Spleen (tissue), 11 donors: ENCODE measurements at regions not wholly inside any gene's neighbourhood (a gene's known extent, or its start where the extent isn't known, plus 50 kb on each side); places are given as distances from the start of the nearest gene placed in this dataset.
"Not testable (repeated sequence)": the region's sequence is repeated elsewhere in the genome, so short reads cannot be mapped to it uniquely, and the experiment has no call there.

Experiments
- DNase-seq: peaks from one replicate; pipeline ENCODE4 v3.0.0-alpha.2; 2020
- H3K27ac ChIP-seq, 8 donors: fragments of 200-600 bp; sonication (generic) in 7 of 8; 1 replicate in 4 of 8; 2 replicates in 4 of 8; pipeline versions ENCODE4 v1.5.0 to v1.8.0; 2016 to 2021; ENCODE audit warnings: inconsistent platforms in 4 of 8, mild to moderate bottlenecking in 4 of 8, moderate library complexity in 1 of 8
- H3K27me3 ChIP-seq, 7 donors: fragments of 200-600 bp; sonication (generic) in 6 of 7; replicated peaks in 1 of 7; 1 replicate in 4 of 7; 2 replicates in 3 of 7; pipeline versions ENCODE4 v1.5.0 to v1.8.0; 2016 to 2021; ENCODE audit warnings: inconsistent platforms in 3 of 7, mild to moderate bottlenecking in 1 of 7
- H3K36me3 ChIP-seq, 6 donors: fragments of 200-600 bp; sonication (generic) in 5 of 6; 1 replicate in 4 of 6; 2 replicates in 2 of 6; pipeline versions ENCODE4 v1.5.0 to v1.8.0; 2016 to 2021; ENCODE audit warnings: inconsistent platforms in 2 of 6
- H3K4me1 ChIP-seq, 6 donors: fragments of 200-600 bp; sonication (generic) in 5 of 6; 1 replicate in 3 of 6; 2 replicates in 3 of 6; pipeline versions ENCODE4 v1.5.0 to v1.8.0; 2016 to 2021; ENCODE audit warnings: inconsistent platforms in 3 of 6
- H3K4me3 ChIP-seq, 8 donors: fragments of 200-600 bp; sonication (generic) in 7 of 8; 1 replicate in 4 of 8; 2 replicates in 4 of 8; pipeline versions ENCODE4 v1.5.0 to v1.8.0; 2016 to 2021; ENCODE audit warnings: inconsistent platforms in 4 of 8, mild to moderate bottlenecking in 4 of 8, moderate library complexity in 2 of 8
- H3K9me3 ChIP-seq, 8 donors: fragments of 200-600 bp; sonication (generic) in 7 of 8; 1 replicate in 4 of 8; 2 replicates in 4 of 8; pipeline versions ENCODE4 v1.5.0 to v1.8.0; 2016 to 2021; ENCODE audit warnings: inconsistent platforms in 4 of 8
- CTCF ChIP-seq, 11 experiments: fragments of 200-600 bp in 7 of 11; fragments of 450-650 bp in 4 of 11; sonication (generic) in 4 of 11; IDR thresholded peaks in 8 of 11; conservative IDR thresholded peaks in 3 of 11; 1 replicate in 7 of 11; 2 replicates in 4 of 11; pipeline versions ENCODE4 v1.4.0 to v1.8.0; 2016 to 2021; ENCODE audit warnings: antibody characterized with exemption in 11 of 11, inconsistent platforms in 4 of 11, mild to moderate bottlenecking in 1 of 11
- POLR2A ChIP-seq, 3 donors: fragments of 450-650 bp; IDR thresholded peaks; one replicate each; pipeline ENCODE4 v1.5.1; 2017; ENCODE audit warnings: antibody characterized with exemption in 3 of 3, mild to moderate bottlenecking in 1 of 3
- POLR2AphosphoS5 ChIP-seq, 3 donors: sonication (generic); formaldehyde crosslinking; IDR thresholded peaks; one replicate each; pipeline ENCODE4 v1.5.1; 2017; ENCODE audit warnings: antibody characterized with exemption in 3 of 3
- WGBS, 5 donors: extraction: QIAGEN DNeasy Blood & Tissue Kit in 3 of 5; methylation state at CpG; one replicate each; pipeline versions ENCODE4 v1.1.5 to v1.1.7; 2013 to 2018; 5-methylcytosine and 5-hydroxymethylcytosine counted together
- intact Hi-C: fragments of 100-400 bp; cut with DNase I; formaldehyde crosslinking; loops from one replicate; pipeline ENCODE4 v1.15.0; 2023; ENCODE audit warnings: low total_unique reads
- donor health status: healthy with polysubstance abuse.
- donor health status: DM: no; HTN: no; CAD: no; lungs with moderate emphysema.
- donor health status: DM: no; HTN: no; CAD: no.
- donor health status: Bipolar disorder and iron deficiency.
- donor health status: healthy.
- donor health status: DM: no; HTN: no; CAD: no.
- donor health status: DM: yes; HTN: yes; CAD: no.

GRCh38 chr7:109476409-109476808, 906.7 kb downstream of the DNAJB9 start:
- no peak for TF ChIP-seq POLR2A (IDR thresholded peaks at IDR 0.05)
- no peak for TF ChIP-seq CTCF (IDR thresholded peaks at IDR 0.05 in 8 of 11, conservative IDR thresholded peaks at IDR 0.05 in 3 of 11)
- no peak for TF ChIP-seq POLR2AphosphoS5 (IDR thresholded peaks at IDR 0.05)
- Histone ChIP-seq H3K4me3 (no peak overlapping the region), H3K36me3 (no peaks in the 10 kb centered on the region), H3K9me3 (no peaks in the 10 kb centered on the region), H3K27me3 (no peaks in the 10 kb centered on the region), H3K4me1 (no peaks in the 10 kb centered on the region), H3K27ac (no peak overlapping the region)
- WGBS, 5 donors, result 75 to 90% (median 79%) methylated on average over 3 of the region's 3 CpGs
- intact Hi-C loops, result no loop called here
- no peak for DNase-seq

- H3K27ac ChIP-seq, result no peak overlapping the region
- no peaks in the 10 kb centered on the region for H3K36me3 ChIP-seq
- 41 to 88% (median 63%) methylated on average over 2 of the region's 2 CpGs for WGBS, 5 donors
- H3K27me3 ChIP-seq, result no peaks in the 10 kb centered on the region
- no peaks in the 10 kb centered on the region for H3K9me3 ChIP-seq
- intact Hi-C loops, result no loop called here
- no peak for DNase-seq
- no peaks in the 10 kb centered on the region for H3K4me1 ChIP-seq
- TF ChIP-seq POLR2AphosphoS5 (IDR thresholded peaks at IDR 0.05) (no peak), CTCF (IDR thresholded peaks at IDR 0.05 in 8 of 11, conservative IDR thresholded peaks at IDR 0.05 in 3 of 11) (no peak), POLR2A (IDR thresholded peaks at IDR 0.05) (no peak)
- no peak overlapping the region for H3K4me3 ChIP-seq
Observed at GRCh38 chr7:109479388-109479787, 909.7 kb downstream of the DNAJB9 start.

- intact Hi-C loops, H3K27me3 ChIP-seq, H3K4me3 ChIP-seq, H3K4me1 ChIP-seq, DNase-seq, H3K27ac ChIP-seq, H3K36me3 ChIP-seq: not testable (repeated sequence)
- H3K9me3 ChIP-seq, result peaks cover 0 to 10% (median 0%) of the 10 kb centered on the region in 8 donors
- WGBS, 5 donors, result 91 to 98% (median 93%) methylated on average over 1 of the region's 1 CpG
Observed at GRCh38 chr7:109490607-109491006, 920.9 kb downstream of the DNAJB9 start.

GRCh38 chr7:109497053-109497452, 927.4 kb downstream of the DNAJB9 start:
- no peak for DNase-seq
- WGBS, 5 donors, result 68 to 82% (median 74%) methylated on average over 5 of the region's 5 CpGs
- Histone ChIP-seq H3K27me3 (no peaks in the 10 kb centered on the region), H3K4me1 (no peaks in the 10 kb centered on the region), H3K9me3 (peaks cover 0 to 21% (median 0%) of the 10 kb centered on the region in 8 donors), H3K4me3 (no peak overlapping the region), H3K36me3 (no peaks in the 10 kb centered on the region), H3K27ac (no peak overlapping the region)
- intact Hi-C loops, result no loop called here
- TF ChIP-seq CTCF (IDR thresholded peaks at IDR 0.05 in 8 of 11, conservative IDR thresholded peaks at IDR 0.05 in 3 of 11) (no peak), POLR2AphosphoS5 (IDR thresholded peaks at IDR 0.05) (no peak), POLR2A (IDR thresholded peaks at IDR 0.05) (no peak)

GRCh38 chr7:109498131-109498530, 928.5 kb downstream of the DNAJB9 start:
- TF ChIP-seq CTCF (IDR thresholded peaks at IDR 0.05 in 8 of 11, conservative IDR thresholded peaks at IDR 0.05 in 3 of 11), result no peak
- no peak for TF ChIP-seq POLR2A (IDR thresholded peaks at IDR 0.05)
- no peak for TF ChIP-seq POLR2AphosphoS5 (IDR thresholded peaks at IDR 0.05)

More at GRCh38 chr7:109498131-109498530, 928.5 kb downstream of the DNAJB9 start:
- H3K36me3 ChIP-seq, result no peaks in the 10 kb centered on the region
- no peak overlapping the region for H3K27ac ChIP-seq
- no peaks in the 10 kb centered on the region for H3K4me1 ChIP-seq
- H3K27me3 ChIP-seq, result no peaks in the 10 kb centered on the region
- DNase-seq, result no peak
- WGBS, 5 donors, result 72 to 86% (median 82%) methylated on average over 2 of the region's 2 CpGs
- intact Hi-C loops, result no loop called here
- H3K4me3 ChIP-seq, result no peak overlapping the region
- peaks cover 0 to 16% (median under 1%) of the 10 kb centered on the region in 8 donors for H3K9me3 ChIP-seq
